AG04450 (cell line): ENCODE measurements at regions not wholly inside any gene's neighbourhood (a gene's known extent, or its start where the extent isn't known, plus 50 kb on each side); places are given as distances from the start of the nearest gene placed in this dataset.

Experiments used
- CTCF ChIA-PET: fragments of 300-600, 350-600 bp; formaldehyde crosslinking; extraction: SDS; loops from one replicate; lab custom pipeline; 2022; ENCODE audit warnings: antibody characterized with exemption, inconsistent platforms; lab: Charles Lee
- POLR2A ChIA-PET: fragments of 350-600 bp; formaldehyde crosslinking; extraction: SDS; loops from one replicate; lab custom pipeline; 2021; ENCODE audit warnings: antibody characterized with exemption, inconsistent platforms; lab: Yijun Ruan, JAX
- DNase-seq: peaks from one replicate; pipeline ENCODE4 v3.0.0-alpha.2; 2011; ENCODE audit warnings: low read depth, low spot score
- H3K27ac ChIP-seq: one replicate; pipeline ENCODE4 v1.5.1; 2012; ENCODE audit warnings: low read depth, low read length, control low read depth
- H3K27me3 ChIP-seq: one replicate; pipeline ENCODE4 v1.6.0; 2012; ENCODE audit warnings: low read length; ENCODE audit not compliant: control insufficient read depth, insufficient read depth
- H3K4me3 ChIP-seq: 2 replicates; pipeline ENCODE4 v1.5.1; 2011; ENCODE audit warnings: mild to moderate bottlenecking, low read depth, low read length, control low read depth
- H3K9me3 ChIP-seq: 2 replicates; pipeline ENCODE4 v1.5.1; 2012; ENCODE audit warnings: low read length; ENCODE audit not compliant: control insufficient read depth, insufficient read depth
- TF ChIP-seq, protein P1 (sequence below): IDR thresholded peaks from 2 replicates; pipeline ENCODE4 v1.5.1; 2011; ENCODE audit warnings: low read depth, low read length, control low read depth, inconsistent platforms

DNA sequence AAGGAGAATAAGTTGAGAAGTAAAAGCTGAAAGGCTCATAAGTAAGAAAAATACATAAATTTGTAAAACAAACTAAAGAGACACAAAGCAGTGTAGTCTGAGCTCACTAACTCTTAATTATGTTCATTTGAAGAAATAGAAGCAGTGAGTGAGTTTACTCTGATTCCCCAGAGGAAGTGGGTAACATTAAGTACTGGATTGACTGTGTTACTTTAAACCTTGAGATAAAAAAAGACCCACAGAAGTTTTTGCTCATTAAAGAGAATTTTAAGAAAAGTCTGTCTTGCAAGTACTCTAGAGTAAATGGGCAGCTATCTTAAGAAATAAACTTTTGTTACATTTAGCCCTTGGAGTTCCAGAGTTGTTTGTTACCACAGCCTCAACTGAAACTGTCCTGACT lies 2466.9 kb downstream of the PCDH7 start:
- no peaks in the 10 kb centered on the region for H3K27me3 ChIP-seq
- H3K27ac ChIP-seq, result no peak overlapping the region
- DNase-seq, result no peak
- TF ChIP-seq, protein P1, sequence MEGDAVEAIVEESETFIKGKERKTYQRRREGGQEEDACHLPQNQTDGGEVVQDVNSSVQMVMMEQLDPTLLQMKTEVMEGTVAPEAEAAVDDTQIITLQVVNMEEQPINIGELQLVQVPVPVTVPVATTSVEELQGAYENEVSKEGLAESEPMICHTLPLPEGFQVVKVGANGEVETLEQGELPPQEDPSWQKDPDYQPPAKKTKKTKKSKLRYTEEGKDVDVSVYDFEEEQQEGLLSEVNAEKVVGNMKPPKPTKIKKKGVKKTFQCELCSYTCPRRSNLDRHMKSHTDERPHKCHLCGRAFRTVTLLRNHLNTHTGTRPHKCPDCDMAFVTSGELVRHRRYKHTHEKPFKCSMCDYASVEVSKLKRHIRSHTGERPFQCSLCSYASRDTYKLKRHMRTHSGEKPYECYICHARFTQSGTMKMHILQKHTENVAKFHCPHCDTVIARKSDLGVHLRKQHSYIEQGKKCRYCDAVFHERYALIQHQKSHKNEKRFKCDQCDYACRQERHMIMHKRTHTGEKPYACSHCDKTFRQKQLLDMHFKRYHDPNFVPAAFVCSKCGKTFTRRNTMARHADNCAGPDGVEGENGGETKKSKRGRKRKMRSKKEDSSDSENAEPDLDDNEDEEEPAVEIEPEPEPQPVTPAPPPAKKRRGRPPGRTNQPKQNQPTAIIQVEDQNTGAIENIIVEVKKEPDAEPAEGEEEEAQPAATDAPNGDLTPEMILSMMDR, result no peak
- no peaks in the 10 kb centered on the region; the same call in 1 of the 2 replicates for H3K9me3 ChIP-seq
- CTCF ChIA-PET, result no interaction called here
- POLR2A ChIA-PET, result no interaction called here
- H3K4me3 ChIP-seq, result no peak overlapping the region

- Histone ChIP-seq H3K27ac (no peak overlapping the region), H3K4me3 (no peak overlapping the region), H3K9me3 (no peaks in the 10 kb centered on the region; the same call in 1 of the 2 replicates), H3K27me3 (no peaks in the 10 kb centered on the region)
- ChIA-PET CTCF (no interaction called here), POLR2A (no interaction called here)
- TF ChIP-seq, protein P1, result no peak
- DNase-seq, result no peak
These were observed 2468.6 kb downstream of the PCDH7 start for GRCh38 chr4:33188733-33189132.

GRCh38 chr4:33189169-33189568 lies 2469.0 kb downstream of the PCDH7 start:
- TF ChIP-seq, protein P1, result no peak
- Histone ChIP-seq H3K4me3 (no peak overlapping the region), H3K9me3 (no peaks in the 10 kb centered on the region; the same call in 1 of the 2 replicates), H3K27me3 (no peaks in the 10 kb centered on the region), H3K27ac (no peak overlapping the region)
- ChIA-PET CTCF (no interaction called here), POLR2A (no interaction called here)
- no peak for DNase-seq

DNA sequence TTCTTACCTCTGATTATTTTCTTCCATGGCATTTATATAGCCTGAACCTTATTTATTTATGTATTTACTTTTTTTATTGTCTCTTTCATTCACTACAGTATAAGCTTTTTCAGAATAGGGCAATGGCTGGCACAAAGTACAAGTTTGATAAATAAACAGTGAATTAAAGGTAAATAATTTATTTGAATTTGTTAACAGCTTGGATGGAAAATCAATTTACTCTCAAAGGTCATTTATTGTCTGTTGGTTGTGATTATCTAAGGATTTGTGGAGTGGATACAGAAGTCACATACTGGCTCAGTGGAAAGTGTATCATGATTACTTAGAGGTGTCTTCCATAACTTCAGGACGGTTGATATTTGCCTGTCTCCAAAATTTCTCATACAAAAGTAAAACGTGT lies 2472.9 kb downstream of the PCDH7 start:
- no peaks in the 10 kb centered on the region for H3K27me3 ChIP-seq
- TF ChIP-seq, protein P1, result no peak
- no peak overlapping the region for H3K4me3 ChIP-seq
- H3K9me3 ChIP-seq, result no peaks in the 10 kb centered on the region; the same call in 1 of the 2 replicates
- POLR2A ChIA-PET, result no interaction called here
- CTCF ChIA-PET, result no interaction called here
- no peak overlapping the region for H3K27ac ChIP-seq
- no peak for DNase-seq

DNA sequence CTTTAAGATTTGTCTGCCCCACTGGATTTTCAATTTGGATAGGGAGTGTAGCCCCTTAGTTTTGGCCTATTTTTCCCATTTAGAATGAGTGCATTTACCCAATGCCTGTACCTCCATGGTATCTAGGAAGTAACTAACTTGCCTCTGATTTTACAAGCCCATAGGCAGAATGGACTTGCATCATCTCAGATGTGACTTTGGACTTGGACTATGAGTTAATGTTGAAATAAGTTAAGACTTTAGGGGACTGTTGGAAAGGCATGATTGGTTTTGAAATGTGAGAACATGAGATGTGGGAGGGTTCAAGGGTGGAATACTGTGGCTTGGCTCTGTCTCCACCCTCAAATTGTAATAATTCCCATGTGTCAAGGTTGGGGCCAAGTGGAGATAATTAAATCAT lies 2480.2 kb downstream of the PCDH7 start:
- TF ChIP-seq, protein P1, result no peak
- ChIA-PET CTCF (no interaction called here), POLR2A (no interaction called here)
- DNase-seq, result no peak
- Histone ChIP-seq H3K27ac (no peak overlapping the region), H3K9me3 (no peaks in the 10 kb centered on the region), H3K27me3 (no peaks in the 10 kb centered on the region), H3K4me3 (no peak overlapping the region)
